ENCODE measurements at regions not wholly inside any gene's neighbourhood (a gene's known extent, or its start where the extent isn't known, plus 50 kb on each side); places are given as distances from the start of the nearest gene placed in this dataset.

GRCh38 chr15:55026381-55026780 is 170.4 kb downstream of the RSL24D1 start:
- DNase-seq (ENCODE audit: low read depth), result no peak

- DNase-seq (ENCODE audit: low read depth), result no peak
Measured at GRCh38 chr15:55017635-55018034, 179.1 kb downstream of the RSL24D1 start.

GRCh38 chr15:55016225-55016624 is 180.5 kb downstream of the RSL24D1 start:
- no peak for DNase-seq (ENCODE audit: low read depth)

- DNase-seq (ENCODE audit: low read depth), result no peak
Measured at GRCh38 chr15:55015093-55015445, 181.7 kb downstream of the RSL24D1 start.

GRCh38 chr15:55014391-55015092 is 182.2 kb downstream of the RSL24D1 start:
- DNase-seq (ENCODE audit: low read depth), result no peak

- DNase-seq (ENCODE audit: low read depth), result no peak
Measured at GRCh38 chr15:55008421-55008820, 188.3 kb downstream of the RSL24D1 start.

GRCh38 chr15:55007561-55007960 is 189.2 kb downstream of the RSL24D1 start:
- DNase-seq (ENCODE audit: low read depth), result no peak

- DNase-seq (ENCODE audit: low read depth), result no peak
Measured at GRCh38 chr15:55005679-55006078, 191.1 kb downstream of the RSL24D1 start.

- DNase-seq (ENCODE audit: low read depth), result no peak
Measured at GRCh38 chr15:55003965-55004873, 192.5 kb downstream of the RSL24D1 start.

GRCh38 chr15:54998661-54999060 is 198.1 kb downstream of the RSL24D1 start:
- DNase-seq (ENCODE audit: low read depth), result no peak

- no peak for DNase-seq (ENCODE audit: low read depth)
Measured at GRCh38 chr15:54990793-54991192, 205.9 kb downstream of the RSL24D1 start.

GRCh38 chr15:54987881-54988280 is 208.9 kb downstream of the RSL24D1 start:
- DNase-seq (ENCODE audit: low read depth), result no peak

GRCh38 chr15:54979964-54980363 is 216.8 kb downstream of the RSL24D1 start:
- no peak for DNase-seq (ENCODE audit: low read depth)

- DNase-seq (ENCODE audit: low read depth), result no peak
Measured at GRCh38 chr15:54962637-54963036, 234.1 kb downstream of the RSL24D1 start.

- no peak for DNase-seq (ENCODE audit: low read depth)
Measured at GRCh38 chr15:54960266-54960665, 236.5 kb downstream of the RSL24D1 start.

GRCh38 chr15:54941417-54941816 is 255.3 kb downstream of the RSL24D1 start:
- no peak for DNase-seq (ENCODE audit: low read depth)

- no peak for DNase-seq (ENCODE audit: low read depth)
Measured at GRCh38 chr15:54917312-54917711, 279.4 kb downstream of the RSL24D1 start.

- no peak for DNase-seq (ENCODE audit: low read depth)
Measured at GRCh38 chr15:54915380-54915779, 281.4 kb downstream of the RSL24D1 start.

- DNase-seq (ENCODE audit: low read depth), result no peak
Measured at GRCh38 chr15:54884312-54884711, 312.4 kb downstream of the RSL24D1 start.

GRCh38 chr15:54859982-54860381 is 336.8 kb downstream of the RSL24D1 start:
- DNase-seq (ENCODE audit: low read depth), result no peak

- no peak for DNase-seq (ENCODE audit: low read depth)
Measured at GRCh38 chr15:54854667-54855066, 342.1 kb downstream of the RSL24D1 start.

- DNase-seq (ENCODE audit: low read depth), result no peak
Measured at GRCh38 chr15:54850101-54850500, 346.6 kb downstream of the RSL24D1 start.

GRCh38 chr15:54843006-54843405 is 353.7 kb downstream of the RSL24D1 start:
- DNase-seq (ENCODE audit: low read depth), result no peak

Data from non-pigmented ciliary epithelial cell (primary cell).